ENCODE measurements at regions not wholly inside any gene's neighbourhood (a gene's known extent, or its start where the extent isn't known, plus 50 kb on each side); places are given as distances from the start of the nearest gene placed in this dataset.
"Not testable (repeated sequence)": the region's sequence is repeated elsewhere in the genome, so short reads cannot be mapped to it uniquely, and the experiment has no call there.

GRCh38 chr4:128682942-128683666, 126.4 kb upstream of the JADE1 start:
- TF ChIP-seq CTCF (IDR thresholded peaks at IDR 0.05) = no peak
- ATAC-seq (ENCODE audit: low FRiP score) = no peak
- no peak for DNase-seq (ENCODE audit: low spot score)

DNA sequence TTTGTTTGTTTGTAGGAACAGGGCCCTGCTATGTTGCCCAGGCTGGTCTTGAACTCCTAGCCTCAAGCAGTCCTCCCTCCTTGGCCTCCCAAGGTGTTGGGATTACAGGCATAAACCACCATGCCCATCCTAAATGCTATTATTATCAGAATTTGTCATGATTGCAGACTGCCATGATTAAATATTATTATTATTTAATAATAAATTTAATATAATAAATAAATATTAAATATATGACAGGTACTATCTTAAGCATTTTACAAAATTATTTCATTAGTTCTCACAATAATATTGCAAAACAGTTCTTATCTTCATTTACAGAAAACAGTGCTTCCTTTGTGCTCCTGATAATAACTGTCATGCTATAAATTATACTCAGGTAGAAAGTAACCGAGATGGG, 133.4 kb upstream of the JADE1 start:
- no peak for TF ChIP-seq CTCF (IDR thresholded peaks at IDR 0.05)
- DNase-seq (ENCODE audit: low spot score) = no peak
- no peak for ATAC-seq (ENCODE audit: low FRiP score)

- no peak for ATAC-seq (ENCODE audit: low FRiP score)
- TF ChIP-seq CTCF (IDR thresholded peaks at IDR 0.05) = no peak
These were observed 134.4 kb upstream of the JADE1 start for GRCh38 chr4:128675083-128675482.

GRCh38 chr4:128673159-128673558, 136.3 kb upstream of the JADE1 start:
- ATAC-seq (ENCODE audit: low FRiP score); DNase-seq (ENCODE audit: low spot score): not testable (repeated sequence)

More at GRCh38 chr4:128675083-128675482, 134.4 kb upstream of the JADE1 start:
- no peak for DNase-seq (ENCODE audit: low spot score)

- ATAC-seq (ENCODE audit: low FRiP score); DNase-seq (ENCODE audit: low spot score): not testable (repeated sequence)
These were observed 136.9 kb upstream of the JADE1 start for GRCh38 chr4:128672596-128672995.

GRCh38 chr4:128670513-128670912, 139.0 kb upstream of the JADE1 start:
- ATAC-seq (ENCODE audit: low FRiP score) (no peak), DNase-seq (ENCODE audit: low spot score) (no peak)
- no peak for TF ChIP-seq CTCF (IDR thresholded peaks at IDR 0.05)

DNA sequence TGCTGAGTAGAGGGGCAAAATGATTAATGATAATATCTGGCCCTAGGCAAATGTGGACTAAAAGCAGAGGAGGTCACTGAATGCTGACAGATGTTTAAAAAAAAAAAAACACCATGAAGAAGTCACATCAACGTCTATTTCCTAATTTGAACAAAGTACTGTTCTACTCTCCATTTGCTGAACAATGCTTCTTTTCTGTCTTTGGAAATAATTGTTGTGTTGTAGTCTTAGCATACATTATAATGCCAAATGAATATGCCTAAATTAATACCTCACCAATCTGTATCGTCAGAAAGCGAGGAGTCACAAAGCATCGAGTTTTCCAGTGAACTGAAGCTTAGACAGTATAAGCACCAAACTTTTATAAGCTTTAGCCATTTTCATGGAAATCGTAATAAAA, 140.9 kb upstream of the JADE1 start:
- ATAC-seq (ENCODE audit: low FRiP score) (no peak), DNase-seq (ENCODE audit: low spot score) (no peak)
- no peak for TF ChIP-seq CTCF (IDR thresholded peaks at IDR 0.05)

DNA sequence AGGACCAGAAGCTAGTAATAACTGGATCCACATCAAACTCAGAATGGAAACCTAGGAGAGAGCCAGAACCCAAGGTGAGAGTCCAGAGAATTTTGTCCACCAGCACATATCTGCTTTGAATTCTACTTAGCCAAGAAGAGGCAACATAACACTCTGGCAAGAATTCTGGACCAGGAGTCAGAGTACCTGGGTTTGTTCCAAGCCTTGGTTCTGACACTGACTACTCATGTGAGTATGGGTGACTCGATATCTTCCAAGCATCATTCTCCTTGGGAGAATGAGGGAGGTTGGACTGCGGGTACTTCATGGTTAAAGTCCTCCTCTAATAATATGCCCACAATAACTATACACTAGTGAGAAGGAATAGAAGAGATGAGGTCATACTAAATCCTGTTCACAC, 144.0 kb upstream of the JADE1 start:
- no peak for ATAC-seq (ENCODE audit: low FRiP score)
- no peak for TF ChIP-seq CTCF (IDR thresholded peaks at IDR 0.05)
- DNase-seq (ENCODE audit: low spot score) = no peak

All from omental fat pad (tissue), 3 donors.